ENCODE measurements at regions not wholly inside any gene's neighbourhood (a gene's known extent, or its start where the extent isn't known, plus 50 kb on each side); places are given as distances from the start of the nearest gene placed in this dataset.
"Not testable (repeated sequence)": the region's sequence is repeated elsewhere in the genome, so short reads cannot be mapped to it uniquely, and the experiment has no call there.

GRCh38 chr14:58907803-58908202 lies 270.0 kb downstream of the DACT1 start:
- DNase-seq, result no peak

GRCh38 chr14:58912287-58912686 lies 274.5 kb downstream of the DACT1 start:
- no peak for DNase-seq

DNA sequence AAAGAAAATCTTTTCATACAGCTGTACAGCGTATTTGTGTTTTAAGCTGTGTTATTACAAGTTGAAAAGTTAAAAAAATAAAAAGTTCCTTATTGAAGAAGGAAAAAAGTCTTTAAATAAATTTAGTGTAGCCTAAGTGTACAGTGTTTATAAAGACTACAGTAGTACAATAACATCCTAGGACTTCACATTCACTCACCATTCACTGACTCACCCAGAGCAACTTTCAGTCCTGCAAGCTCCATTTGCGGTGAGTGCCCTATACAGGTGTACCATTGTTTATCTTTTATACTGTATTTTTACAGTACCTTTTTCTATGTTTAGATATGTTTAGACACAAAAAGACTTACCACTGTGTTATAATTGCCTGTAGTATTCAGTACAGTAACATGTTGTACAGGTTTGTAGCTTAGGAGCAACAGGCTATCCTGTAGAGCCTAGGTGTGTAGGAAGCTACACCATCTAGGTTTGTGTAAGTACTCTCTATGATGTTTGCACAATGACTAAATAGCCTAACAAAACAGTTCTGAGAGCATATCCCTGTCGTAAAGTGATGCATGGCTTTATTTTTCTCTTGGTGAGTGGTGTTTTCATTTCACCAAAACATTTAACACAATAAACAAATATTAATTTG lies 275.2 kb downstream of the DACT1 start:
- DNase-seq, result no peak

DNA sequence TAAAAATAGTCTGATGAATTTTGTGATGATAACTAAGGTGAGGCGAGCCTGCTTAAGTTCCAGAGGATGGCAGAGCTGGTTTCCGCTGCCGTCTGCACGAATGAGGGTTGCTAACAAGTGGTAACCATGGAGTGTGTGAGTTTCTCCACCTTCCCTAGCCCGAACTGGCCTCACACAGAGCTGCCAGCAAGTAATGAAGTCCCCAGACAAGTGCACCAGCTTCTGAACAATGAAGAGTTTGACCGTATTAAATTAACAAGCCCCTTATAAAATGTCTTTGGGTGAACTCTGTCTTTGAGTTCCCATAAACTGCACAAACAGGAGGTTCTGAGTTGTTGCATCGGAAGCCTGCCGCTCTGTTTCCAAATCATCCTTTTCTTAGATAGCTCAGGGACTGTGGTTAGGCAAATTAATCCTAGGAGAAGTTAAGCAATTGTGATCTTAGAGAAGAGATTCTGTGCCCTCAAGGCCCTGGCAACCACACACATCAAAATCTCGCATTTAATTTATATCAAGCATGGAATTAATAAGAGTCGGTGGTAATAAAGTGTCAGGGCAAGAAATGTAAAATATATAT lies 274.1 kb upstream of the DAAM1 start:
- DNase-seq, result no peak

DNA sequence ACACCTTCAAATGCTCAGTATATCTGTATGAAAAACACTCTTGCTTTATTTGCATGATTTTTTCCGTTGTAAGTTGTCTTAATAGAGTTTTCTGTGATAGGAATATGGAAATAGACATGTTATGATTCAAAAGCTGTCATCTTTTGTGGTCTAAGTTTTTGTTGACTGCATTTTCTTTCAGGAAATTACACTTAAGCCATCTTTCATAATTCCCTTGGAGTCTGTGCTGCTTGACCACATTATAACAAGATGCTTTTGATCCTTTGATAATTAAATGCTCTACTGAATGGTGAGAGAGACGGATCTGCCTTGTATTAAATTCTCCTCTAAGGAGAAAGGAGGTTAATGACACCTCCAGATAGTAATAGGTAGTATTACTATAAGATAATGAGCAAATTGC lies 272.8 kb upstream of the DAAM1 start:
- DNase-seq, result no peak

DNA sequence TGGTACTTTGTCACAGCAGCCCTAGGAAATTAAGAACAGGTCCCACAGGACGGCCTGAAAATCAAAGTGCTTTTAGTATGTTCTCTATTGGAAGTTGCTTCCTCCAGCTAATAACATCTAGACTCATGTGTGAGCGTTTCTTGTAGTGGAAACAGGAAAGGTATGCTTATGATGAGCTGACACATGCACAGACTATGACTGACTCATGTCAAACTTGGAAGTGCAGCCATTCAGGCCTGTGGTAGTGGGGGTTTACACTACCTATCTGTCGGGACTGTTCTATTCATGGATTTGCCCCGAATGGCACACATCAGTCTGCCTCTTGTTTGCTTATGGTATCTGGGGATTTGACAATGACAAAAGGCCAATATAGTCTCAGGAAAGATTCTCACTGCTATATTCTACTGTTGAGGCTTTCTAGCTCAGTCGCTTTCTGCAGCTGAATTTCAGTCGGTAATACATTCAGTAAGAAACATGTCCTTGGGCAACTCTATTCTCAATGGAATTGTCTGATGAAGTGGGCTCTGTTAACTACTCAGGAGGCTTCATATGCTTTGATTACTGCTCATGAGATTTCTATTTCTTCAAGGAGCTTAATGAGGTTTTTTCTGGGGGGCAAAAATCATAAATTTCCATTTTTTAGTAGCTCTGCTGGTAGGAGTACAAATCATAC lies 270.3 kb upstream of the DAAM1 start:
- no peak for DNase-seq

DNA sequence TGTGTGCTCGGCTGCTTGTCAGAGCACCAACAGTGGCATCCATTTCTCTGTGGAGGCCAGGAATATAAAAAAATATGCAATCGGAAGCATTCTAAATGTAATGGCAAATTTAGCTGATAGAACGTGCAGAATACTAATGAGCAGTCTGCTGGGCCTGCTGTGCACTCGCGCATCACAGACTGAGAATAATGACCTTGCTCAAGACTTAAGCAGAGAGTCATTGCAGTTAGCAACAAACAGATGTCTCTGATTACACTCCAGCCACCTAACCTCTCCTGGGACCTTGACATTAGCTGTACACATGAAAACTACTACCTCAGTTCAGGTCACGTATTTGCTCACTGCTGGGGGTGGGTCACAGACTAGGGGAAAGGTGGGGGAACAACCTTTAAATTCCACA lies 269.2 kb upstream of the DAAM1 start:
- no peak for DNase-seq

DNA sequence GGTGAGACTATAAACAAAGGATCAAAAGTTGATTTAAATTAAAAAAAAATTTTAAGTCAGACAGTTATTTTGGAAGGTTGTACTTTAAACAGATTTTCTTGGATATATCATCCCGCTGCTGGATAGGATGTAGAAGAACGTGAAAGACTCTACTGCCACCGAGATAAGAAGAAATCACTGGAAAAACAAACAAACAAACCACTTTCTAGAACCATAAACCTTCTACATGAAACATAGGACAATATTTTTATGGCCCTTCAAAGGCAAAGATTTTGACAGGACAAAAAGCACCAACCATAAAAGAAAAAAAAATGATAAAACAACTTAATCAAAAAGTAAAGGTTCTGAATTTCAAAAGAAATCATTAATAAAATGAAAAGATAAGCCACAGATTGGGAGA lies 268.2 kb upstream of the DAAM1 start:
- no peak for DNase-seq

GRCh38 chr14:58922201-58922940 lies 266.1 kb upstream of the DAAM1 start:
- not testable (repeated sequence) for DNase-seq

- DNase-seq, result no peak
These were observed 264.6 kb upstream of the DAAM1 start for GRCh38 chr14:58923751-58924405.

- no peak for DNase-seq
These were observed 246.8 kb upstream of the DAAM1 start for GRCh38 chr14:58941629-58942028.

- no peak for DNase-seq
These were observed 246.0 kb upstream of the DAAM1 start for GRCh38 chr14:58942516-58942915.

DNA sequence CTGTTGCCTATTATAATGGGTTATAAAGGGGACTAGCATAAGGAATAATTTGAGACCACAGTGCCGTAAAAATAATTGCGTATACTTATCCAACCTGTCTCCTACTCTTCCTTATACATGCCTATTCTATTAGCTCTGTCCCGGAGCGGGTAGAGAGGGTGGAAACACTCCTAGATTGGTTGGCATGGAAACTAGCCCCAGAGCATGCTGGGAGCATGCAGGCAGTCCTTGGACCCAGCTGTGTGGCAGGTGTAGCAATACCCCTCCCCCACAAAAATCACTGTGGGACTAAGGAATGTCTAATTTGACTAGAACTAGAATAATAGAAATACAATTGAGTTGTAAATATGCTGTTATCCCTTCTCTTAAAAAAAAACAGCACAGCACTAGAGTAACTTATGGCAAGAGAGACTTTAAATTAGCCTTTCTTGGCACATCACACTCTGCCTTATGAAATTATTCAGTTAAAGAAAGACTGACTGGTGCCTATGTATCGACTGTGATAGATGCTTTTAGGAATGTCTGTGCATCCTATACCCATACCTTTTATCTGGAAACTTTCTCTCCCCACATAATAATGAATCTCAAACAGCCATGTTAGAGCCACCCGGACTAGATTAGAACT lies 244.0 kb upstream of the DAAM1 start:
- no peak for DNase-seq

DNA sequence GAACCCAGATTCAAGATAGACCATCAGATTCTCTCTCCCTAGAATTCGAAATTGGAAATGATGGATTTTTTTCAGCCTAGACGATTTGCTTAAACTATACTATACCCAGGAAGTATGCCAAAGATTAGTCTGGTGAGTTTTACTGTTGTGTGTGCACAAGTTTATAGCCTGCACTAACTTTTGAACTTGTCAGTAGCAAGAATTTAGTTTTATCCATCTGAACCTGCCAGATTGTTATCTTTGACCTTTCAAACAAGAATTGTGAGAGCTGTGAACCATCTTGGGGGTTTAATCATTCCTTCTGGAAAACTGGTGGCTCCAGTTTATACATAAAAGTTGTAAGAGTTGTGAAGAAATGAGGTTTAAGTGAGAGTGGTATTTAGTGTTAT lies 243.5 kb upstream of the DAAM1 start:
- no peak for DNase-seq

GRCh38 chr14:58946431-58946830 lies 242.0 kb upstream of the DAAM1 start:
- no peak for DNase-seq

GRCh38 chr14:58947156-58947555 lies 241.3 kb upstream of the DAAM1 start:
- no peak for DNase-seq

GRCh38 chr14:58947814-58948445 lies 240.5 kb upstream of the DAAM1 start:
- DNase-seq, result no peak

DNA sequence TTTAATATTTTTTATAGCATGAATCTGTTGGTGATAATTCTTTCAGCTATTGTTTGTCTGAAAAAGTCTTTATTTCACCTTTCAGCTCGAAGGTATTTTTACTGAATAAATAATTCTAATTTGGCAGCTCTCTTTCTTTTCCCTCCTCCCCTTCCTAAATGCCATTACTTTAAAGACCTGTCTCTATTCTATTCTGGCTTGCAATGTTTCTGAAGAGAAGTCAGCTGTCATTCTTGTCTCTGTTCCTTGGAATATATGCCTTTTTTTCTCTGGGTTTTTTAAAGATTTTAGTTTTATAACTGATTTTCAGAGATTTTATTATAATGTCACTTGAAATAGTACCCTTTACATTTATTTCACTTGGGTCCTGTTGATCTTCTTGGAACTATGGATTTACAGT lies 237.9 kb upstream of the DAAM1 start:
- no peak for DNase-seq

DNA sequence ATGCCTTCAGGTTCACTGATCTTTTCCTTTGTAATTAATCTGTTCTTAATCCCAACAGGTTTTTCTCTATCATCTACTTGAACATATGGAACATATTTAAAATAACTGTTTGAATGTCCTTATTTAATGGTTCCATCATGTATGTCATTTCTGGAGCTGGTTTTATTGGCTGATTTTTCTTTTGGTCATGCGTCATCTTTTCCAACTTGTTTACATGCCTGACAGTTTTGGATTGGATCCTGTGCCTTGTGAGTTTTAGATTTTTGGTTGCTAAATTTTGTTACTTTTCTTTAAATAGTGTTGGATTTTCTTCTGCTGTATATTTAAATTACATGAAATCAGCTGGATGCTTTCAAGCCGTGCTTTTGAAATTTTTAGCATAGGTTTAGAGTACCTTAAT lies 237.3 kb upstream of the DAAM1 start:
- no peak for DNase-seq

DNA sequence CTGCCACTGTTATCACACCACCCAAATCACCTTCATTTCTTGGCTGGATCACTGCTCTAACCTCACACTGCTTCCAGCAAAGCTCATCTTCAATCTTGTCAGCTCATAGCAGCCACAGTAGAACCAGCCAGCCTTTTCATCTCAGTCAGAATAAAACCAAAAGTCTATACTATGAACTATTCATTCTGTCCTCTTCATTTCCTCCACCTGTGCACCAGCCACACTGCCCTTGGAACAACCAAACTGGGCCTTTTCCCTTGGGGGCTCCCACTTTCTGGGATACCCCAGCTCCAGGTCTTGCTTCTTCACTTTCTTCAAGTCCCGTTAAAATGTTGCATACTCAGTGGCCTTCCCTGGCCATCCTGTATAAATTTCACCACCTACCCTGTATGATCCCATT lies 234.4 kb upstream of the DAAM1 start:
- DNase-seq, result no peak

DNA sequence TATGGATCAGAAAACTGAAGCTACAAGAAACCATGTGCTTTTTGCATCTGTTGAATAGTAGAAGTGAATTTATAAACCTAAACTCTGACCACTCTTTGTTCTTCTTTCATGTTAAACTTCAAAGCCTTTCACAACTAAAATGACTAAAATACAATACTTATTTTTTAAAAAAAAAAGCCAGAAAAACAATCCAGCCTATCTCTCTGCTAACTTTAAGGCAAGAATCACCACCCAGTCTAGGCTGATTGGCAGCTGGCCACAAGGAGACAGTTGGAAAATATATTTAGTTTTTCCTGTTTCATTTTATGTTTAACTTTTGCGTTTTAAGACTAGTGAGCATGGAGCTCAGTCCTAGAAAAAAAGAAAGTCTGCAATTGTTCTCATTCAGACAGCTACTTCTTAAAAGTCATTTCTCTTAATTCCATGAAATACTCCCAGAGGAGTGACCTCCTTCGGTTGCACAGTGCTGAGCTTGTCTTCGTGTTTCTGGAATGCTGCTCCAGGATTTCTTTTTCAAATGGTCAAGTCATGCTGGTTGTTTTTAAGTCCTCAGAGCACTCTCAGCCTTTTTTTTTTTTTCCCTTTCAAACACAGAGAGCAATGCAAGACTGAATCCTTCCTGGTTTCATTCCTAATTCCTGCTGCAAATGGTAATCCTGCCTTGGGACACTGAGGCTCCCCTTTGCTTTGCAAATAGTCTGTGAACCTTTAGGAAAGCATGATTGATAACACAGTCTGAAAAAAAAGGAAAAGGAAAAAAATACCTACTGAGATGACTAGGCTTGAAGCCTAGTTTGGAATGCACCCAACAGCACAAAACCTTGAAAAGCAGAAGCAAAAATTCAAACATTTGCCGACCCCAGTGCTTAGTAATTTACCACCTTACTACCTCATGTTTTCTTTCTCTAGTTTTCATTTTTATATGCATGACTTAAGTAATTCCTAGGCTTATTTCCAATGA lies 233.3 kb upstream of the DAAM1 start:
- no peak for DNase-seq
